ENCODE measurements at regions not wholly inside any gene's neighbourhood (a gene's known extent, or its start where the extent isn't known, plus 50 kb on each side); places are given as distances from the start of the nearest gene placed in this dataset.

GRCh38 chr2:192560326-192560725 lies 365.6 kb upstream of the TMEFF2 start:
- TF ChIP-seq CTCF (IDR thresholded peaks at IDR 0.05 in 8 of 11, conservative IDR thresholded peaks at IDR 0.05 in 3 of 11) (no peak), POLR2AphosphoS5 (IDR thresholded peaks at IDR 0.05) (no peak), POLR2A (IDR thresholded peaks at IDR 0.05) (no peak)

Data from spleen (tissue), 7 donors.